ENCODE measurements at regions not wholly inside any gene's neighbourhood (a gene's known extent, or its start where the extent isn't known, plus 50 kb on each side); places are given as distances from the start of the nearest gene placed in this dataset.
A peak's percentile ranks its signal among the peaks of the same experiment; 100 is the strongest.

GRCh38 chr6:81166770-81167169 is 585.7 kb downstream of the TENT5A start:
- intact Hi-C loops (cut with DNase I) = no loop called here
- DNase-seq (peak in 1 of 5 donors; percentile 16), FAIRE-seq (no peak)
- Histone ChIP-seq H3K4me3 (ENCODE audit: low read length in 3 of 3) (no peak overlapping the region), H3K27ac (ENCODE audit: low read depth in 2 of 2, low read length in 2 of 2) (no peak overlapping the region), H3K27me3 (ENCODE audit: control insufficient read depth, insufficient read depth, low read length) (no peaks in the 10 kb centered on the region), H3K9ac (ENCODE audit: low read length in 3 of 3) (no peak overlapping the region), H3K4me1 (ENCODE audit: control insufficient read depth in 2 of 3, insufficient read depth in 2 of 3, low read depth in 1 of 3, low read length in 3 of 3) (no peaks in the 10 kb centered on the region), H3K9me3 (ENCODE audit: control insufficient read depth in 2 of 3, insufficient read depth in 1 of 3, low read length in 3 of 3) (no peaks in the 10 kb centered on the region), H3K36me3 (ENCODE audit: control insufficient read depth in 2 of 3, insufficient read depth in 3 of 3, low read length in 3 of 3) (no peaks in the 10 kb centered on the region)
- TF ChIP-seq CTCF (IDR thresholded peaks at IDR 0.05; ENCODE audit: borderline replicate concordance, extremely low read depth, insufficient read depth) = no peak

- Histone ChIP-seq H3K9ac (ENCODE audit: low read length in 3 of 3) (no peak overlapping the region), H3K4me1 (ENCODE audit: control insufficient read depth in 2 of 3, insufficient read depth in 2 of 3, low read depth in 1 of 3, low read length in 3 of 3) (no peaks in the 10 kb centered on the region), H3K27ac (ENCODE audit: low read depth in 2 of 2, low read length in 2 of 2) (no peak overlapping the region), H3K9me3 (ENCODE audit: control insufficient read depth in 2 of 3, insufficient read depth in 1 of 3, low read length in 3 of 3) (no peaks in the 10 kb centered on the region), H3K27me3 (ENCODE audit: control insufficient read depth, insufficient read depth, low read length) (no peaks in the 10 kb centered on the region), H3K4me3 (ENCODE audit: low read length in 3 of 3) (no peak overlapping the region), H3K36me3 (ENCODE audit: control insufficient read depth in 2 of 3, insufficient read depth in 3 of 3, low read length in 3 of 3) (no peaks in the 10 kb centered on the region)
- intact Hi-C loops (cut with DNase I) = no loop called here
- FAIRE-seq (no peak), DNase-seq (no peak)
- no peak for TF ChIP-seq CTCF (IDR thresholded peaks at IDR 0.05; ENCODE audit: borderline replicate concordance, extremely low read depth, insufficient read depth)
Observed at GRCh38 chr6:81158956-81159355, 593.5 kb downstream of the TENT5A start.

- no peaks in the 10 kb centered on the region for H3K27me3 ChIP-seq (ENCODE audit: control insufficient read depth, insufficient read depth, low read length)
- intact Hi-C loops (cut with DNase I) = no loop called here
- H3K4me3 ChIP-seq (ENCODE audit: low read length in 3 of 3) = no peak overlapping the region
- no peaks in the 10 kb centered on the region for H3K9me3 ChIP-seq (ENCODE audit: control insufficient read depth in 2 of 3, insufficient read depth in 1 of 3, low read length in 3 of 3)
- FAIRE-seq (no peak), DNase-seq (no peak)
- TF ChIP-seq CTCF (IDR thresholded peaks at IDR 0.05; ENCODE audit: borderline replicate concordance, extremely low read depth, insufficient read depth) = no peak
- no peak overlapping the region for H3K9ac ChIP-seq (ENCODE audit: low read length in 3 of 3)
- H3K36me3 ChIP-seq (ENCODE audit: control insufficient read depth in 2 of 3, insufficient read depth in 3 of 3, low read length in 3 of 3) = no peaks in the 10 kb centered on the region
- no peaks in the 10 kb centered on the region for H3K4me1 ChIP-seq (ENCODE audit: control insufficient read depth in 2 of 3, insufficient read depth in 2 of 3, low read depth in 1 of 3, low read length in 3 of 3)
- no peak overlapping the region for H3K27ac ChIP-seq (ENCODE audit: low read depth in 2 of 2, low read length in 2 of 2)
Observed at GRCh38 chr6:81148751-81149150, 603.7 kb downstream of the TENT5A start.

GRCh38 chr6:81145506-81145905 is 607.0 kb downstream of the TENT5A start:
- Histone ChIP-seq H3K27ac (ENCODE audit: low read depth in 2 of 2, low read length in 2 of 2) (no peak overlapping the region), H3K4me3 (ENCODE audit: low read length in 3 of 3) (no peak overlapping the region), H3K27me3 (ENCODE audit: control insufficient read depth, insufficient read depth, low read length) (no peaks in the 10 kb centered on the region), H3K9ac (ENCODE audit: low read length in 3 of 3) (no peak overlapping the region), H3K4me1 (ENCODE audit: control insufficient read depth in 2 of 3, insufficient read depth in 2 of 3, low read depth in 1 of 3, low read length in 3 of 3) (no peaks in the 10 kb centered on the region), H3K9me3 (ENCODE audit: control insufficient read depth in 2 of 3, insufficient read depth in 1 of 3, low read length in 3 of 3) (no peaks in the 10 kb centered on the region), H3K36me3 (ENCODE audit: control insufficient read depth in 2 of 3, insufficient read depth in 3 of 3, low read length in 3 of 3) (no peaks in the 10 kb centered on the region)
- no peak for FAIRE-seq
- intact Hi-C loops (cut with DNase I) = no loop called here
- TF ChIP-seq CTCF (IDR thresholded peaks at IDR 0.05; ENCODE audit: borderline replicate concordance, extremely low read depth, insufficient read depth) = no peak
- no peak for DNase-seq

Data from kidney (tissue), 13 donors.